ENCODE measurements at regions not wholly inside any gene's neighbourhood (a gene's known extent, or its start where the extent isn't known, plus 50 kb on each side); places are given as distances from the start of the nearest gene placed in this dataset.

- no peak for TF ChIP-seq CTCF (IDR thresholded peaks at IDR 0.05 in 8 of 11, conservative IDR thresholded peaks at IDR 0.05 in 3 of 11)
- TF ChIP-seq POLR2A (IDR thresholded peaks at IDR 0.05), result no peak
Observed at GRCh38 chr1:58031416-58031815, 515.1 kb downstream of the OMA1 start.

Data from spleen (tissue), 7 donors.